GM12864 (cell line): ENCODE measurements at regions not wholly inside any gene's neighbourhood (a gene's known extent, or its start where the extent isn't known, plus 50 kb on each side); places are given as distances from the start of the nearest gene placed in this dataset.

ENCODE experiments used
- DNase-seq: peaks from one replicate; pipeline ENCODE4 v3.0.0-alpha.2; 2011; ENCODE audit warnings: low read depth
- H3K4me3 ChIP-seq: 2 replicates; pipeline ENCODE4 v1.5.1; 2011; ENCODE audit warnings: mild to moderate bottlenecking, low read depth, low read length, control low read depth
- TF ChIP-seq, protein P1 (sequence below): IDR thresholded peaks from 2 replicates; pipeline ENCODE4 v1.5.1; 2011; ENCODE audit warnings: low read depth, mild to moderate bottlenecking, moderate library complexity, low read length, control low read depth, inconsistent platforms; ENCODE audit errors: missing control alignments

DNA sequence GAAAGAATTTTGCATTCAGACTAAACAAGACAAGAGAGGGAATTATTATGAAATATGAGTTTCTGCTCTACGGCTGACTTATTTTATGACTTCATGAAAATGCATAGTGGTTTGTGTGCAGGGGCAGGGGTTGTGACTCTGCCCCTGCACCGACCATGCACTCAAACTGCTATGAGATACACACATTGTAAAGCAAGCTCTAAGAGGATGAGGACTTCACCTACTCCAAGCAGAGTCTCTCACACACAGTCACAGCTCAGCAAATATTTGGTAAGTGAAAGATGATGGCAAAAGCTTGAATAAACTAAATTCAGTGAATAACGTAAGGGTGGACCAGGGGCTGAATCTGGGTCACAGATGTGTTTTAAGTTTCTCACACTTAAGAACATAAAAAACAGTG lies 542.9 kb downstream of the PRELID2 start:
- no peak overlapping the region for H3K4me3 ChIP-seq
- DNase-seq = no peak
- TF ChIP-seq, protein P1, sequence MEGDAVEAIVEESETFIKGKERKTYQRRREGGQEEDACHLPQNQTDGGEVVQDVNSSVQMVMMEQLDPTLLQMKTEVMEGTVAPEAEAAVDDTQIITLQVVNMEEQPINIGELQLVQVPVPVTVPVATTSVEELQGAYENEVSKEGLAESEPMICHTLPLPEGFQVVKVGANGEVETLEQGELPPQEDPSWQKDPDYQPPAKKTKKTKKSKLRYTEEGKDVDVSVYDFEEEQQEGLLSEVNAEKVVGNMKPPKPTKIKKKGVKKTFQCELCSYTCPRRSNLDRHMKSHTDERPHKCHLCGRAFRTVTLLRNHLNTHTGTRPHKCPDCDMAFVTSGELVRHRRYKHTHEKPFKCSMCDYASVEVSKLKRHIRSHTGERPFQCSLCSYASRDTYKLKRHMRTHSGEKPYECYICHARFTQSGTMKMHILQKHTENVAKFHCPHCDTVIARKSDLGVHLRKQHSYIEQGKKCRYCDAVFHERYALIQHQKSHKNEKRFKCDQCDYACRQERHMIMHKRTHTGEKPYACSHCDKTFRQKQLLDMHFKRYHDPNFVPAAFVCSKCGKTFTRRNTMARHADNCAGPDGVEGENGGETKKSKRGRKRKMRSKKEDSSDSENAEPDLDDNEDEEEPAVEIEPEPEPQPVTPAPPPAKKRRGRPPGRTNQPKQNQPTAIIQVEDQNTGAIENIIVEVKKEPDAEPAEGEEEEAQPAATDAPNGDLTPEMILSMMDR = no peak

DNA sequence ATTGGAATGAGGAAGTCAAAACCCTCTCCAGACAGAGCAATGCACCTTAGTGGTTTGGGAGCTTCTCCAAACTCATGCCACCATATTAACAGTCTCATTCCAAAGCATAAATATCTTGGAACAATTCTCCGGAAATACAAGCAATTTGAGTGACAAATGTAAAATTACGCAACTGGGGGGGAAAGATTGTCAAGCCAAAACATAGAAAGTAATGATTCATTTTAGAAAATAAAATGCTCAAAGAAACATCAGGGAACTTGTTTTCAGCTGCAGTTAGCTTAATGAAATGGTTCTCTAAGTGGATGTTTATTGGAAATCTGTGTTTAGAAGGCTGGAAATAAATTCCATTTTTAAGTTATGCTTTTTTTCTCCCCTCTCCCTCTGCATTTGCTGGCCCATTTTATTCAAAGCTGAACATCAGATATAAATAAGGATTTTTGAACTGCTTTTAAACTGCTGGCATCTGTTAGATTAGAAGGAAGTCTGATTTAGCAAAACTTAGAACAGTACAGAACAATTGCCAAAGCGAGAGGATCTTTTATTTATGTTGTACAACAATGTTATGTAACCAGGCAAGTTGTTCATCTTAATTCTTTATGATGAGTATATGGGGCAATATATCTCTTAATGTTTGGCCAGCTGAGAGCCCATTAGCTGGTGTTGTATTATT lies 551.9 kb downstream of the PRELID2 start:
- TF ChIP-seq, protein P1 = no peak
- H3K4me3 ChIP-seq = no peak overlapping the region
- DNase-seq = no peak

DNA sequence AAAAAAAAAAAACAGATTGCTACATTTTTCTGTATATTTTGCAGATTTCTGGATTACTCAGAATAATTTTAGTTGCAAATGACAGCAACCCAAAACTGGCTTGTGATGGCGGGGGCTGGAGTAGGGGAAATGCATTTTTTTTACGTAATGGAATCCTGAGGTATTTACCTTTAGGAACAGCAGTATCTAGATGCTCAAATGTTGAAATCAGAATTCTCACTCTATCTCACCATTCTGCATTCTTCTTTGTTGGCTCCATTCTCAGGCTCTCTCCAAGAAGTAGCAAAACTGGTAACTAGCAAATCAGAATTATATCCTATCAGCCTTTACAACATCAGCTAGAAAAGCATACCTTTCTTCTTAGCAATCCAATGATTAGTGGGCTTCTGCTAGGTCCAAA lies 554.3 kb downstream of the PRELID2 start:
- no peak for DNase-seq
- TF ChIP-seq, protein P1 = no peak
- no peak overlapping the region for H3K4me3 ChIP-seq

DNA sequence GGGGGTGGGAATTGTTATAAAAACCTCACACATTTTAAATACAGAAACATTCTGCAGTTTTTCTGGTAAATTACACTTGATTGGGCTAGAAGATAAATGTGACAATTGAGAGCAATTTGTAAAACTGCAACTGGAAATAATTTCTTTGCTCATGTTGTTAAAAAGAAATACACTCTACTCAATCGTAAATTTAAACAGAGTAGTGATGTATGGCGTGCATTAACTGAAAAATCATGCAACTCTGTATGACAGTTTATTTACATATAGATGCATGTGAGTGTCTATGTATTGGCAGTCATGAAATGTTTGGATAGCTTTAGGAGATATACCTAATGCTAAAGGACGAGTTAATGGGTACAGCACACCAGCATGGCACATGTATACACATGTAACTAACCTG lies 554.9 kb downstream of the PRELID2 start:
- no peak for DNase-seq
- TF ChIP-seq, protein P1 = no peak
- no peak overlapping the region for H3K4me3 ChIP-seq

DNA sequence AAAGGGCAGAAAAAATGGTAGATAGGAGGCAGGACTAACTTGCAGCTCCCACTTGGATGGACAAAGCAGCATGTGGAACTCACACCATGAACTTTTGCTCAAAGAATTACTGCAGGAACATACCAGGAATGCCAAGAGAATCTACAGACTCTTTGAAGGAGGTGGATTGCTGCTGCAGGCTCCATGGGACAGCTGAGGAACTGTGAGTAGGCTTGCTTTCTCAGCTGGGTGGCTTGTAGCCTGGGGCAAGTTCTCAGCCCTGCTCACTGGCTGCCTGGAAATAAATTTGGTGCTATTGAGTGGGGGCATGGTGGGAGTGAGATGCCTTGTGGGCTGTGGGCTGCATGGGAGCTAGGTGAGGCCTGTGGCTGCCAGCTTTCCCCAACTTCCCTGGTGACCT lies 574.5 kb downstream of the PRELID2 start:
- DNase-seq = no peak
- TF ChIP-seq, protein P1 = no peak

DNA sequence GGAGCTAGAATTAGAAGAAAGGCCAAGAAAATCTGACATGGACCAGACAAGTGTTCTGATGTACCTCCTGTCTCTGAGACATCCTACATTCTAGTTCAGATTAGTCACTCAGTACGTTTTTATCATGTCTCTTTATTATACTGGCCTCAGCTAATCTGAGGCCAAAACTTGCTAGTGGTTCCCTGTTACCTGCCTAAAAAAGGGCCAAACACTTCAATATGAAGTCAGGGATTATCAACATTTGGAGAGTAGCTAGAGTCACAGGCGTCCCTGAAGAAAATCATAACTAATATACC lies 587.4 kb downstream of the PRELID2 start:
- no peak for DNase-seq
- TF ChIP-seq, protein P1 = no peak
- H3K4me3 ChIP-seq = no peak overlapping the region

More for the DNA sequence above, 574.5 kb downstream of the PRELID2 start:
- no peak overlapping the region for H3K4me3 ChIP-seq
